OCI-M2 (cell line): ENCODE measurements at regions not wholly inside any gene's neighbourhood (a gene's known extent, or its start where the extent isn't known, plus 50 kb on each side); places are given as distances from the start of the nearest gene placed in this dataset.
"Not testable (repeated sequence)": the region's sequence is repeated elsewhere in the genome, so short reads cannot be mapped to it uniquely, and the experiment has no call there.

Source experiments
- DNase-seq: peaks from one replicate; lab custom pipeline; 2025; ENCODE audit not compliant: unreplicated experiment; lab: John Stamatoyannopoulos, UW

DNA sequence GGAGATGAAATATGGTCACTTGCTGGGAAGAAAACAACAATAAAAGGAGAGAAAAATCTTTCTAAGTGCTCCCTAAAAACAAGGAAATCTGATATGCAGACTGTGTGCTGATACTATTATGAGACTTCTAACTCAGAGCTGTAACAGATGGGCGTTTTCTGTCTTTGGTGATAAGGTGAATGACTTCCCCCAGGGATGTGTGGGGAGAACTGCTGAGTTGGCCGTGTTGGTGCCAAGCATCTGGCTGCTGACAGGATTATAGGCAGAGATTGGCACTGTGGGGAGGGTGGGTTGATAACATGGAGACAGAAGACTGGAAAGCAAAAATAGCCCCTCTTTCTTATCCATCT, 438.5 kb upstream of the PLXNA2 start:
- DNase-seq: no peak

GRCh38 chr1:208683141-208683540, 439.0 kb upstream of the PLXNA2 start:
- no peak for DNase-seq

- DNase-seq: no peak
Measured at GRCh38 chr1:208684192-208684591, 440.0 kb upstream of the PLXNA2 start.

GRCh38 chr1:208686592-208686991, 442.4 kb upstream of the PLXNA2 start:
- no peak for DNase-seq

GRCh38 chr1:208688656-208689315, 444.6 kb upstream of the PLXNA2 start:
- no peak for DNase-seq

- DNase-seq: no peak
Measured at GRCh38 chr1:208691012-208691411, 446.8 kb upstream of the PLXNA2 start.

- no peak for DNase-seq
Measured at GRCh38 chr1:208709981-208710380, 465.8 kb upstream of the PLXNA2 start.

- no peak for DNase-seq
Measured at GRCh38 chr1:208714323-208714722, 470.1 kb upstream of the PLXNA2 start.

- no peak for DNase-seq
Measured at GRCh38 chr1:208717525-208717924, 473.3 kb upstream of the PLXNA2 start.

GRCh38 chr1:208722592-208722991, 478.4 kb upstream of the PLXNA2 start:
- no peak for DNase-seq

- DNase-seq: no peak
Measured at GRCh38 chr1:208724079-208724478, 479.9 kb upstream of the PLXNA2 start.

DNA sequence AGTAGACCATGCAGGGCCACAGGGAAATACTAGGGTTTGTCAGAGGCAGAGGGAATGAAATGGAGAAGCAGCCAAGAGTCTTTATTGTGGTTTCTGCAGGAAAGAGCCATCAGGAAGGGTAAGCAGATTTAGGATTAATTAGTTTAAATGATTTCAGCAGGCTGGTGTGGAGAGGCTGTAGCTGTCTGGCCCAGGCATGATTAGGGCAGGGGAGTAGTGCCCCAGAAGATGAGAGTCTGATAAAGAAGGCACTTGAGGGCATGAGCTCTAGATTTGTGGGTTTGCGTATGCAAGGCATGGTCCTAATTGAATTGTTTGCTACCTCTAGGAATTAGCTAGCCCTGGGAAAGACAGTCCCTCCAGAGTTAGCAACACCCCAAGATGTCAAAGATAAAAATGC, 484.6 kb upstream of the PLXNA2 start:
- no peak for DNase-seq

GRCh38 chr1:208731981-208732821, 488.0 kb upstream of the PLXNA2 start:
- DNase-seq: no peak

- no peak for DNase-seq
Measured at GRCh38 chr1:208737161-208737560, 493.0 kb upstream of the PLXNA2 start.

- no peak for DNase-seq
Measured at GRCh38 chr1:208737922-208738321, 493.7 kb upstream of the PLXNA2 start.

DNA sequence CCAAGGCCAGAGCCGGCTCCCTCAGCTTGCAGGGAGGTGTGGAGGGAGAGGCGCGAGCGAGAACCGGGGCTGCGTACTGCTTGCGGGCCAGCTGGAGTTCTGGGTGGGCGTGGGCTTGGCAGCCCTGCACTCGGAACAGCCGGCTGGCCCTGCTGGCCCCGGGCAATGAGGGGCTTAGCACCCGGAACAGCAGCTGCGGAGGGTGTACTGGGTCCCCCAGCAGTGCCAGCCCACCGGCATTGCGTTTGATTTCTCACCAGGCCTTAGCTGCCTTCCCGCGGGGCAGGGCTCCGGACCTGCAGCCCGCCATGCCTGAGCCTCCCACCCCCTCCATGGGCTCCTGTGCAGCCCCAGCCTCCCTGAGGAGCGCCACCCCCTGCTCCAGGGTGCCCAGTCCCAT, 495.5 kb upstream of the PLXNA2 start:
- DNase-seq: not testable (repeated sequence)

DNA sequence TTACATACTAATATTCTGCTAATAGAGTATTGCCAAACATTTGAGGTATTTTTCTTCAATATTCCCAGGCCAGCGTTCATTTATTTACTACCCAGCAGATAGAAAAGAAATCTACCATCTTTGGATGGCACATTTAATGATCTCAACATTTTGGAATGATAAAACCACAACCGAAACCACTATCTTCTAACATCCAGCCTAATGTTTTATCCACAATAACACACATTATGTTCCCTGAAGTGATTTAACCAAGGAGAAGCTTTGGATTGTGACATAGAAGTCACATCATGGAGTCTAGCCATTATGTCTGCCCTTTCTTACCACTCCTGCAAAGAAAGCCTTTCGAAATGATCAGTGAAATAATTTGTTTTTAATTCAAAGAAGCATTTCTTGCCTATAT, 497.1 kb upstream of the PLXNA2 start:
- DNase-seq: no peak

- no peak for DNase-seq
Measured at GRCh38 chr1:208743361-208743760, 499.2 kb upstream of the PLXNA2 start.

DNA sequence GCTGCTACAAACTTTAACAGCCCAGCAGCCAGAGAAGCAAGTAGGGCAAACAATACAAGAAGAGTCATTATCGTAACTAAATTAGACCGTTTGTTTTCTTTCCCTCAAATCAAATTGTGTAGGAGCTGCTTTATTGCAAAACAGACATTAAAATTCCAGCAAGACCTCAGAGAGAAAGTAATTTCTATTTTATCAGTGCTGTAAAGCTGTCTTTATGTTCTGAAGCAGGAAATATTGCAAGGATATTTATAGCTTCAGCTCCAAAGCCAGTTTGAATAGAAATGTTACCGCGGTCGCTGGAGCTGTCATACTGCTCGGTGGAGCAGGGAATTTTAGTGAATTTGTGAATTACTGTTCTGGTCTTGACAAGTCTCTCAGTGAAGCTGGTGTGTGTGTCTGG, 503.8 kb upstream of the PLXNA2 start:
- no peak for DNase-seq

GRCh38 chr1:208748387-208749165, 504.4 kb upstream of the PLXNA2 start:
- DNase-seq: no peak

DNA sequence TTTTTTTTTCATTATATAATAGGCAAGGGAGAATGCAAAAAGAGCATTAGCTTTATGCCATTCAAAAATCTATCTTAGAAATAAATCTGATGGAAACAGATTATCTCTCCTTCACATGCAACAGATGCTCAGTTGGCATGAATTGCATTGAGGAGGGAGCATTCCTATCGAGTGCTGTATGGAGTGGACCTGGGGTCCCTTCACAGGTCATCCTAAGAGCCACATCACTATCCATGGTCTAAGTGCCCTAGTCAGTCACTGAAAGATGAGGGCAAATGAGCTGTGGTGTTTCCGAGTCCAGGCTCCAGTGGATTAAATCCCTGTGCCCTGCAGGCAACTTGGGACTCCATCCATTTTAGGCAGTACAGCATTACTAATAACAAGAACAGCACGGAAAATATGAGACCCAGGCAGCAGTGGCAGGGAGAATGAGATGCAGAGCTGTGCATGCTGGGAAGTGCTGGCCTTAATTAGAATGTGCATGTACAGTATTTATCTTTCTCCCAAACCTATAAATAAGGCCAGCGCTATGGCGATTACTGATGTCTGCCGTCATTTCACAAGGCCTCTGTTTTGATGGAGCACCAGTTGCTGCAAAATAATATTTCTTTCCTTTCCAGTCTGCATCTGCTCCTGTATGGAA, 512.3 kb upstream of the PLXNA2 start:
- no peak for DNase-seq
